ENCODE measurements at regions not wholly inside any gene's neighbourhood (a gene's known extent, or its start where the extent isn't known, plus 50 kb on each side); places are given as distances from the start of the nearest gene placed in this dataset.

DNA sequence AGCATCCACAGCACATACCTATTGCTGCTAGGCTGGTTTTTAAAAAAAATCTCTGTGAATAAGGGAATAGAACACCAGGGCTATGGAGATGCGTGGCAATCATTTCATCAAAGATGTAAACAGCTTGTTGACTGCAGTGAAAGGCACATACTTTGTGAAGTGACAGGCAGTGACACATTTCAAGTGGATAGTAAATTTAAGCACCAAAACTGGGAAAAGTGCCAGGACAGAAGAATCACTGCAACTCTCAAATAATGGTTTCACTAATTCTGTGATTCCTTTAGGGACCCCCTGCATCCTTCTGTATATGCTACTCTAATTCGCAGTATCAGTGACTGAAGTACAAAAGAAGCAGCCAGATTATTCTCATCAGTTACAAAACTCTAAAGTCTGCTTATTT, 145.2 kb upstream of the KLF14 start:
- TF ChIP-seq, protein P1, sequence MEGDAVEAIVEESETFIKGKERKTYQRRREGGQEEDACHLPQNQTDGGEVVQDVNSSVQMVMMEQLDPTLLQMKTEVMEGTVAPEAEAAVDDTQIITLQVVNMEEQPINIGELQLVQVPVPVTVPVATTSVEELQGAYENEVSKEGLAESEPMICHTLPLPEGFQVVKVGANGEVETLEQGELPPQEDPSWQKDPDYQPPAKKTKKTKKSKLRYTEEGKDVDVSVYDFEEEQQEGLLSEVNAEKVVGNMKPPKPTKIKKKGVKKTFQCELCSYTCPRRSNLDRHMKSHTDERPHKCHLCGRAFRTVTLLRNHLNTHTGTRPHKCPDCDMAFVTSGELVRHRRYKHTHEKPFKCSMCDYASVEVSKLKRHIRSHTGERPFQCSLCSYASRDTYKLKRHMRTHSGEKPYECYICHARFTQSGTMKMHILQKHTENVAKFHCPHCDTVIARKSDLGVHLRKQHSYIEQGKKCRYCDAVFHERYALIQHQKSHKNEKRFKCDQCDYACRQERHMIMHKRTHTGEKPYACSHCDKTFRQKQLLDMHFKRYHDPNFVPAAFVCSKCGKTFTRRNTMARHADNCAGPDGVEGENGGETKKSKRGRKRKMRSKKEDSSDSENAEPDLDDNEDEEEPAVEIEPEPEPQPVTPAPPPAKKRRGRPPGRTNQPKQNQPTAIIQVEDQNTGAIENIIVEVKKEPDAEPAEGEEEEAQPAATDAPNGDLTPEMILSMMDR (IDR thresholded peaks at IDR 0.05): no peak
- no peak for TF ChIP-seq POLR2A (IDR thresholded peaks at IDR 0.05)

Measured in Peyer's patch (tissue), 4 donors.